K562 (cell line): ENCODE measurements at regions not wholly inside any gene's neighbourhood (a gene's known extent, or its start where the extent isn't known, plus 50 kb on each side); places are given as distances from the start of the nearest gene placed in this dataset.

Experiments used
- ATAC-seq: fragments of 200-7000 bp; cut with Tn5 transposase; 3 replicates; pipeline ENCODE4 v1.9.1; 2020; ENCODE audit warnings: moderate library complexity
- BruUV-seq: library from RNA; stranded (reverse); fragments of 400-500 nt; replicated peaks from 2 replicates; lab custom pipeline; 2021; lab: Mats Ljungman, UMichigan
- CTCF ChIA-PET: fragments of 300-600 bp; formaldehyde crosslinking; extraction: SDS; loops from one replicate; lab custom pipeline; 2021; ENCODE audit warnings: low intra/inter-chr PET ratio; lab: Yijun Ruan, JAX
- POLR2A ChIA-PET: fragments of 300-600, 350-650 bp; sonication (Branson Sonifier 250); formaldehyde crosslinking; extraction: SDS; loops from one replicate; lab custom pipeline; 2021; ENCODE audit warnings: antibody characterized with exemption, inconsistent platforms; lab: Yijun Ruan, JAX
- DNase-seq, 4 experiments: peaks; one replicate each; pipeline versions ENCODE4 v3.0.0 to v3.0.0-alpha.2; 2011 to 2018; ENCODE audit warnings: low spot score in 3 of 4, mixed read lengths in 3 of 4; ENCODE audit errors: extremely low read depth in 1 of 4
- FAIRE-seq: peaks from 2 replicates; lab custom pipeline; 2011; peaks lifted over from hg19 to GRCh38; lab: Jason Lieb, UNC
- H2AFZ ChIP-seq: 2 replicates; pipeline ENCODE4 v1.6.0; 2011; ENCODE audit warnings: low read depth, low read length, control low read depth, inconsistent platforms
- H3K27ac ChIP-seq: fragments of 200-600 bp; 3 replicates; pipeline ENCODE4 v1.8.0; 2011; ENCODE audit warnings: low read depth, mild to moderate bottlenecking, control low read depth, inconsistent platforms, low read length, moderate library complexity, mixed read lengths; ENCODE audit errors: extremely low read depth
- H3K27me3 ChIP-seq, 2 experiments: fragments of 300-600 bp in 1 of 2; 2 replicates in 1 of 2; 3 replicates in 1 of 2; pipeline versions ENCODE4 v1.6.0 to v1.8.0; 2011; ENCODE audit warnings: inconsistent platforms in 2 of 2, low read length in 2 of 2, mild to moderate bottlenecking in 1 of 2, mixed read lengths in 1 of 2, moderate library complexity in 1 of 2; ENCODE audit not compliant: control insufficient read depth in 2 of 2, insufficient read depth in 2 of 2
- H3K36me3 ChIP-seq: fragments of 300-600 bp; 3 replicates; pipeline ENCODE4 v1.8.0; 2011; ENCODE audit warnings: mild to moderate bottlenecking, low read length, inconsistent platforms; ENCODE audit not compliant: control insufficient read depth, insufficient read depth
- H3K4me1 ChIP-seq, 2 experiments: fragments of 200-600 bp in 1 of 2; replicated peaks in 1 of 2; 2 replicates in 1 of 2; 3 replicates in 1 of 2; pipeline versions ENCODE4 v1.5.1 to v1.8.0; 2011; ENCODE audit warnings: inconsistent platforms in 2 of 2, low read length in 2 of 2, mild to moderate bottlenecking in 1 of 2, mixed read lengths in 1 of 2, moderate library complexity in 1 of 2; ENCODE audit not compliant: control insufficient read depth in 2 of 2, insufficient read depth in 2 of 2
- H3K4me2 ChIP-seq: 2 replicates; pipeline ENCODE4 v1.6.1; 2011; ENCODE audit warnings: low read length, control low read depth, inconsistent platforms, mixed read lengths; ENCODE audit not compliant: insufficient read depth
- H3K4me3 ChIP-seq: fragments of 200-600 bp; sonication (generic), shearing (Covaris generic); 2 replicates; pipeline ENCODE4 v1.5.1; 2016; ENCODE audit warnings: control low read depth, inconsistent platforms
- H3K79me2 ChIP-seq: fragments of 200-600 bp; 3 replicates; pipeline ENCODE4 v1.8.0; 2011; ENCODE audit warnings: low read length, inconsistent platforms; ENCODE audit not compliant: control insufficient read depth, insufficient read depth
- H3K9ac ChIP-seq, 2 experiments: 2 replicates each; pipeline versions ENCODE4 v1.6.0 to v1.6.1; 2011; ENCODE audit warnings: low read depth in 2 of 2, low read length in 2 of 2, control low read depth in 1 of 2, inconsistent platforms in 1 of 2, mild to moderate bottlenecking in 1 of 2, mixed read lengths in 1 of 2; ENCODE audit not compliant: insufficient read depth in 1 of 2
- H3K9me1 ChIP-seq: one replicate; pipeline ENCODE4 v1.6.0; 2011; ENCODE audit warnings: inconsistent platforms, mild to moderate bottlenecking, low read length, moderate library complexity; ENCODE audit not compliant: control insufficient read depth, insufficient read depth
- H3K9me3 ChIP-seq: replicated peaks from 2 replicates; pipeline ENCODE4 v1.5.1; 2011; ENCODE audit warnings: low read depth, low read length, inconsistent platforms; ENCODE audit not compliant: control insufficient read depth, insufficient read depth
- H4K20me1 ChIP-seq: replicated peaks from 2 replicates; pipeline ENCODE4 v1.6.1; 2011; ENCODE audit warnings: low read length, inconsistent platforms, mixed read lengths; ENCODE audit not compliant: control insufficient read depth, insufficient read depth
- BCL6 ChIP-seq: fragments of 250-450 bp; sonication (Bioruptor Pico); IDR thresholded peaks from 2 replicates; pipeline ENCODE4 v1.4.0; 2020
- CBFA2T2 ChIP-seq: fragments of 450-650 bp; conservative IDR thresholded peaks from 2 replicates; pipeline ENCODE4 v1.6.1; 2017; ENCODE audit warnings: mild to moderate bottlenecking
- E2F3 ChIP-seq: fragments of 250-450 bp; sonication (Bioruptor Pico); IDR thresholded peaks from 2 replicates; pipeline ENCODE4 v1.4.0; 2020; ENCODE audit warnings: mild to moderate bottlenecking
- FOSL1 ChIP-seq: fragments of 200-800 bp; sonication (Bioruptor generic); conservative IDR thresholded peaks from 2 replicates; pipeline ENCODE4 v1.6.1; 2016; ENCODE audit warnings: missing genetic modification characterization, missing compliant biosample characterization
- SMARCE1 ChIP-seq: fragments of 450-650 bp; IDR thresholded peaks from 2 replicates; pipeline ENCODE4 v1.7.1; 2016; ENCODE audit warnings: mild to moderate bottlenecking
- SOX6 ChIP-seq: fragments of 450-650 bp; IDR thresholded peaks from 2 replicates; pipeline ENCODE4 v1.6.1; 2014; ENCODE audit warnings: mild to moderate bottlenecking
- U2AF1 ChIP-seq: fragments of 200-400 bp; formaldehyde crosslinking; optimal IDR thresholded peaks from 2 replicates; pipeline ENCODE3; 2017; ENCODE audit warnings: mild to moderate bottlenecking, low read depth, low read length, moderate library complexity
- WGBS: fragments of 100-300 bp; shearing (Covaris generic); methylation state at CpG from one replicate; pipeline ENCODE4 v1.1.6; 2016; ENCODE audit warnings: low coverage, mixed read lengths; ENCODE audit not compliant: insufficient coverage; ENCODE audit errors: missing lambda C conversion rate; 5-methylcytosine and 5-hydroxymethylcytosine counted together
- in situ Hi-C: fragments of 300-500 bp; cut with MboI; formaldehyde crosslinking; loops from 4 replicates; pipeline ENCODE4 v1.15.0; 2018; ENCODE audit warnings: inconsistent platforms, mixed read lengths
- intact Hi-C: fragments of 100-400 bp; cut with micrococcal nuclease; formaldehyde crosslinking; loops from 2 replicates; pipeline ENCODE4 v1.14.2; 2022
- TF ChIP-seq, protein P1 (sequence below): sonication (generic); formaldehyde crosslinking; IDR thresholded peaks from 2 replicates; pipeline ENCODE4 v1.8.0; 2023; ENCODE audit warnings: mild to moderate bottlenecking, missing genetic modification reagents

GRCh38 chr4:176611381-176611780, 181.3 kb downstream of the VEGFC start:
- Histone ChIP-seq H4K20me1 (no peaks in the 10 kb centered on the region), H3K27ac (no peak overlapping the region), H3K4me2 (no peak overlapping the region), H2AFZ (no peak overlapping the region), H3K27me3 (no peaks in the 10 kb centered on the region), H3K9me1 (no peaks in the 10 kb centered on the region), H3K79me2 (no peaks in the 10 kb centered on the region), H3K4me1 (no peaks in the 10 kb centered on the region), H3K9ac (no peak overlapping the region), H3K9me3 (no peaks in the 10 kb centered on the region), H3K4me3 (no peak overlapping the region), H3K36me3 (no peaks in the 10 kb centered on the region)
- intact Hi-C loops (no loop called here), in situ Hi-C loops (no loop called here)
- TF ChIP-seq, protein P1, sequence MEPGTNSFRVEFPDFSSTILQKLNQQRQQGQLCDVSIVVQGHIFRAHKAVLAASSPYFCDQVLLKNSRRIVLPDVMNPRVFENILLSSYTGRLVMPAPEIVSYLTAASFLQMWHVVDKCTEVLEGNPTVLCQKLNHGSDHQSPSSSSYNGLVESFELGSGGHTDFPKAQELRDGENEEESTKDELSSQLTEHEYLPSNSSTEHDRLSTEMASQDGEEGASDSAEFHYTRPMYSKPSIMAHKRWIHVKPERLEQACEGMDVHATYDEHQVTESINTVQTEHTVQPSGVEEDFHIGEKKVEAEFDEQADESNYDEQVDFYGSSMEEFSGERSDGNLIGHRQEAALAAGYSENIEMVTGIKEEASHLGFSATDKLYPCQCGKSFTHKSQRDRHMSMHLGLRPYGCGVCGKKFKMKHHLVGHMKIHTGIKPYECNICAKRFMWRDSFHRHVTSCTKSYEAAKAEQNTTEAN, result no peak
- TF ChIP-seq FOSL1 (tag) (no peak), E2F3 (no peak), SMARCE1 (no peak)
- ATAC-seq (no peak), DNase-seq (no peak), FAIRE-seq (no peak)
- CTCF ChIA-PET, result no interaction called here
- POLR2A ChIA-PET, result no interaction called here
- BruUV-seq, result no TSS peak
- 0% methylated on average over 1 of the region's 1 CpG for WGBS

GRCh38 chr4:176611951-176612350, 180.8 kb downstream of the VEGFC start:
- FAIRE-seq, result no peak
- no peak overlapping the region for H2AFZ ChIP-seq
- POLR2A ChIA-PET, result no interaction called here
- H3K4me1 ChIP-seq, result no peaks in the 10 kb centered on the region
- BruUV-seq, result no TSS peak
- H3K27ac ChIP-seq, result no peak overlapping the region
- H3K9ac ChIP-seq, result no peak overlapping the region
- CTCF ChIA-PET, result no interaction called here
- H3K9me1 ChIP-seq, result no peaks in the 10 kb centered on the region
- H3K79me2 ChIP-seq, result no peaks in the 10 kb centered on the region
- no peak for ATAC-seq
- no CpG with 5 or more reads among the region's 1 CpG for WGBS
- in situ Hi-C loops, result no loop called here
- H3K9me3 ChIP-seq, result no peaks in the 10 kb centered on the region
- intact Hi-C loops, result no loop called here
- H3K4me3 ChIP-seq, result no peak overlapping the region
- no peak for TF ChIP-seq SOX6
- no peak for TF ChIP-seq BCL6 (CRISPR knock-in tag)
- no peak for TF ChIP-seq CBFA2T2
- no peak for TF ChIP-seq U2AF1
- TF ChIP-seq, all 486 proteins: peak for 0
- H3K4me2 ChIP-seq, result no peak overlapping the region
- no peaks in the 10 kb centered on the region for H3K36me3 ChIP-seq
- H4K20me1 ChIP-seq, result no peaks in the 10 kb centered on the region
- no peak for DNase-seq
- no peaks in the 10 kb centered on the region for H3K27me3 ChIP-seq
